ENCODE measurements at regions not wholly inside any gene's neighbourhood (a gene's known extent, or its start where the extent isn't known, plus 50 kb on each side); places are given as distances from the start of the nearest gene placed in this dataset.

DNA sequence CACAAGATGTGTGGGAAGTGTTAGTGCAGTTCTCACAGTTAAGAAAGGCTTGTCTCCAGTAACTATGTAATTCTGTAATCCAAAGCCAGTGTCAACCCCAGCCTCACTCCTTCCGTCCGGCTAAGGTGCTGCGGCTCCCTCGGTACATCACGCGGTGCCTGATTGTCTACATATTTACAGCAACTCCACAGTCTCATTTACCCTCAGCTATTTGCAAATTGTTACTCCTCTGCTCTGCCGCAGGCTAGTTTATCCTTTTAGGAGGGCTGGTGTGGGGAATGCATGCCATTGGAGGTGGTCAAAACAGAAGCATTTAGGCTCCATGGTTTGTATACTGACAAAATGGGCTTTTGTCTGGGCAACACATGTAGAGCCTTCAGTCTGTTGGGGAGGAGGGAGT is 358.3 kb downstream of the METTL15 start:
- DNase-seq (no peak), ATAC-seq (no peak)
- Mint-ChIP-seq H3K4me1 (ENCODE audit: low read depth) (no peaks in the 10 kb centered on the region), H3K27ac (no peak overlapping the region), H3K9me3 (no peaks in the 10 kb centered on the region), H3K27me3 (no peaks in the 10 kb centered on the region), H3K4me3 (no peak overlapping the region), H3K36me3 (ENCODE audit: low read depth) (no peaks in the 10 kb centered on the region)
- ChIA-PET POLR2A (no interaction called here), CTCF (no interaction called here)
- intact Hi-C loops (cut with micrococcal nuclease): no loop called here
- TF ChIP-seq, protein P1, sequence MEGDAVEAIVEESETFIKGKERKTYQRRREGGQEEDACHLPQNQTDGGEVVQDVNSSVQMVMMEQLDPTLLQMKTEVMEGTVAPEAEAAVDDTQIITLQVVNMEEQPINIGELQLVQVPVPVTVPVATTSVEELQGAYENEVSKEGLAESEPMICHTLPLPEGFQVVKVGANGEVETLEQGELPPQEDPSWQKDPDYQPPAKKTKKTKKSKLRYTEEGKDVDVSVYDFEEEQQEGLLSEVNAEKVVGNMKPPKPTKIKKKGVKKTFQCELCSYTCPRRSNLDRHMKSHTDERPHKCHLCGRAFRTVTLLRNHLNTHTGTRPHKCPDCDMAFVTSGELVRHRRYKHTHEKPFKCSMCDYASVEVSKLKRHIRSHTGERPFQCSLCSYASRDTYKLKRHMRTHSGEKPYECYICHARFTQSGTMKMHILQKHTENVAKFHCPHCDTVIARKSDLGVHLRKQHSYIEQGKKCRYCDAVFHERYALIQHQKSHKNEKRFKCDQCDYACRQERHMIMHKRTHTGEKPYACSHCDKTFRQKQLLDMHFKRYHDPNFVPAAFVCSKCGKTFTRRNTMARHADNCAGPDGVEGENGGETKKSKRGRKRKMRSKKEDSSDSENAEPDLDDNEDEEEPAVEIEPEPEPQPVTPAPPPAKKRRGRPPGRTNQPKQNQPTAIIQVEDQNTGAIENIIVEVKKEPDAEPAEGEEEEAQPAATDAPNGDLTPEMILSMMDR (IDR thresholded peaks at IDR 0.05): no peak

DNA sequence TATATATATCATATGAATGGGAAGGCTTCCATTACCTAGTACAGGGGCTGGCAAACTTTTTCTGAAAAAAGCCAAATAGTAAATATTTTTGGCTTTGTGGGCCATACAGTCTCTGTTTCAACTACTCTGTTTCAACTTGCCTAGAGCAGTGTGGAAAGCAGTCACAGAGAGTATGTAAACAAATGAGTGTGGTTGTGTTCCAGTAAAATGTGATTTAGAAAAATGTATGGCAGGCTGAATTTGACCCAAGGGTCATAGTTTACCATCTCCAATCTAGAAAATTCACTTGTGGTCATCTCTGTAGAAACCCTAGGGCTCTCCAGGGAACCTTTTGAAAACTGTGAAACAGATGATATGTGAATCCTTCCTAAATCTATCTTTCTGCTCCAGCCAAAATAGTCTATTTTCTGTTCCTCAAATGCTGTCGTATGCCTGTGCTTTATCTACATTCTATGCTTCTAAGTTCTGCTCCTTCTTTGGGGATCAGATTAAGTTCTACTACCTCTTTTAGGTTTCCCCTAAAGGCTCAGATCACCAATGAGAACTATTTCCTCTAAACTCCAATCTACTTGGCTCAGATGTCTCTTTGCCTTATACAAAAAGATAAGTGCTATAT is 356.2 kb downstream of the METTL15 start:
- DNase-seq: no peak
- Mint-ChIP-seq H3K4me1 (ENCODE audit: low read depth) (no peaks in the 10 kb centered on the region), H3K27me3 (no peaks in the 10 kb centered on the region), H3K9me3 (no peaks in the 10 kb centered on the region), H3K36me3 (ENCODE audit: low read depth) (no peaks in the 10 kb centered on the region), H3K4me3 (no peak overlapping the region), H3K27ac (no peak overlapping the region)
- ChIA-PET POLR2A (no interaction called here), CTCF (no interaction called here)
- ATAC-seq: no peak
- intact Hi-C loops (cut with micrococcal nuclease): no loop called here
- TF ChIP-seq, protein P1 (IDR thresholded peaks at IDR 0.05): no peak

DNA sequence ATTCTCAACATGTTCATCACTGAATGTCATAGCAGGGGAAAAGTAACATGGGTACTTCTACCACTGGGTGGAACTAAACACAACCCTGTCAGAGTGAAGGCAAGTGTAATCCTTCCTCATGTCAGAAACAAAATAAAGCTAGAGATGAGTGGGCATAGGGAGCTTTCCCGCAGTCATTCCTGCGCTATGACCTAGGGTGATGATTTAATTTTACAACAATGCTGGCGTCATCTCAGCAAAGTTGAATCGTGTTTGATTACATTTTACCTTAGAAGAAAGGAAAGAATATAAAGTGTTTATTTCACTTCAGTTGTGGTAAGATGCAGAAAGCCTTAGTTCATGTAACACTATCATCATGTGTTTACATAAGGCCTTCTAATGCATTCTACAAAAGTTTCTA is 355.6 kb downstream of the METTL15 start:
- intact Hi-C loops (cut with micrococcal nuclease): no loop called here
- no peaks in the 10 kb centered on the region for H3K9me3 Mint-ChIP-seq
- H3K4me1 Mint-ChIP-seq (ENCODE audit: low read depth): no peaks in the 10 kb centered on the region
- no peaks in the 10 kb centered on the region for H3K36me3 Mint-ChIP-seq (ENCODE audit: low read depth)
- POLR2A ChIA-PET: no interaction called here
- H3K27ac Mint-ChIP-seq: no peak overlapping the region
- no peaks in the 10 kb centered on the region for H3K27me3 Mint-ChIP-seq
- CTCF ChIA-PET: no interaction called here
- TF ChIP-seq, protein P1 (IDR thresholded peaks at IDR 0.05): no peak
- ATAC-seq (no peak), DNase-seq (no peak)
- H3K4me3 Mint-ChIP-seq: no peak overlapping the region

DNA sequence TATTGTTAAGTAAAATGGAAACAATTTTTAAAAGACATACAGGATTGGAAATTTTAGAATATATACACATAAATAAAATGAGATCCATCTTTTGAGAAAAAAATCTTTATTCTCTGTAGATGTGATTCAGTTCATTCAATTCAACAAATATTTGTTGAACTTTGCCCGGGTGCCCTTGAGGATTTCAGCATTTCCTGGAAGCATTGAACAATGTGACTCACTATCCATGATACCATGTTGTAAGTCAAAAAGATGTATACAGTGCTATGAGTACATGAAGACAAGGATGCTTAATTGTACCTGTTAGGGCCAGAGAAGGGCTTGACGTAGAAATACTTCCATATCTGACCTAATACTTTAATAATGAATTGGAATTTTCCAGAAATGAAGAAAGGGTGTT is 353.7 kb downstream of the METTL15 start:
- no peaks in the 10 kb centered on the region for H3K36me3 Mint-ChIP-seq (ENCODE audit: low read depth)
- no peak overlapping the region for H3K27ac Mint-ChIP-seq
- no peaks in the 10 kb centered on the region for H3K4me1 Mint-ChIP-seq (ENCODE audit: low read depth)
- ChIA-PET CTCF (no interaction called here), POLR2A (no interaction called here)
- TF ChIP-seq, protein P1 (IDR thresholded peaks at IDR 0.05): no peak
- intact Hi-C loops (cut with micrococcal nuclease): no loop called here
- no peak overlapping the region for H3K4me3 Mint-ChIP-seq
- ATAC-seq: no peak
- no peak for DNase-seq
- H3K9me3 Mint-ChIP-seq: no peaks in the 10 kb centered on the region
- H3K27me3 Mint-ChIP-seq: no peaks in the 10 kb centered on the region

DNA sequence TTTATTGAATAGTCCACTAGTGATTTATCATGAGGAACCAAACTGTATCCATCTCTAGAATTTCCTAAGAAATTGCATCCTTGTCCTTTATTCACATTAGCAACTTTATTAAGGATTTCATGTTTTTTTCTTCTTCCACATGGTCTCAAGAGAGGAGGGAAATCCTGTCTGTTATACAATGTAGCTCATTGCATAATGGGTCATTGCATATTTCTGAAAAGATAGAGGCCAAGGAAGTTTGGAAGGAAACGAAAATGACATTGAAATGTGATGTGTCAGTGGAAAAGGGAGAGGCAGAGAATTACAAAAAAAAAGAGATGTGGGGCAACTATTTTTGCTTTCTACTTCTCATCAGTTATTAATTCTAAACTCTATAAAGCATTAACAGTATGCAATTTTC is 353.1 kb downstream of the METTL15 start:
- ChIA-PET CTCF (no interaction called here), POLR2A (no interaction called here)
- no peak overlapping the region for H3K27ac Mint-ChIP-seq
- H3K4me1 Mint-ChIP-seq (ENCODE audit: low read depth): no peaks in the 10 kb centered on the region
- no peak for DNase-seq
- H3K9me3 Mint-ChIP-seq: no peaks in the 10 kb centered on the region
- TF ChIP-seq, protein P1 (IDR thresholded peaks at IDR 0.05): no peak
- H3K27me3 Mint-ChIP-seq: no peaks in the 10 kb centered on the region
- H3K4me3 Mint-ChIP-seq: no peak overlapping the region
- no peaks in the 10 kb centered on the region for H3K36me3 Mint-ChIP-seq (ENCODE audit: low read depth)
- intact Hi-C loops (cut with micrococcal nuclease): no loop called here
- ATAC-seq: no peak

Measured in activated CD8-positive, alpha-beta T cell treated with anti-CD3 and anti-CD28 coated beads for 36 hours (primary cell).